ENCODE measurements at regions not wholly inside any gene's neighbourhood (a gene's known extent, or its start where the extent isn't known, plus 50 kb on each side); places are given as distances from the start of the nearest gene placed in this dataset.

GRCh38 chr13:33918199-33918932 lies 100.4 kb downstream of the RFC3 start:
- TF ChIP-seq CTCF (IDR thresholded peaks at IDR 0.05), result no peak
- TF ChIP-seq POLR2AphosphoS5 (IDR thresholded peaks at IDR 0.05; ENCODE audit: insufficient read depth in 1 of 2, low read depth in 1 of 2), result no peak
- TF ChIP-seq POLR2A (IDR thresholded peaks at IDR 0.05), result no peak

Measured in vagina (tissue), 2 donors.